ENCODE measurements at regions not wholly inside any gene's neighbourhood (a gene's known extent, or its start where the extent isn't known, plus 50 kb on each side); places are given as distances from the start of the nearest gene placed in this dataset.

GRCh38 chr1:219417610-219418009 is 195.3 kb downstream of the ZC3H11B start:
- TF ChIP-seq CTCF (optimal IDR thresholded peaks at IDR 0.05 in 1 of 3, IDR thresholded peaks at IDR 0.05 in 1 of 3, conservative IDR thresholded peaks at IDR 0.05 in 1 of 3; ENCODE audit: extremely low read depth in 1 of 3, insufficient read depth in 2 of 3, low read length in 3 of 3) (no peak), EZH2 (IDR thresholded peaks at IDR 0.05; ENCODE audit: low read length) (no peak)
